ENCODE measurements at regions not wholly inside any gene's neighbourhood (a gene's known extent, or its start where the extent isn't known, plus 50 kb on each side); places are given as distances from the start of the nearest gene placed in this dataset.

DNA sequence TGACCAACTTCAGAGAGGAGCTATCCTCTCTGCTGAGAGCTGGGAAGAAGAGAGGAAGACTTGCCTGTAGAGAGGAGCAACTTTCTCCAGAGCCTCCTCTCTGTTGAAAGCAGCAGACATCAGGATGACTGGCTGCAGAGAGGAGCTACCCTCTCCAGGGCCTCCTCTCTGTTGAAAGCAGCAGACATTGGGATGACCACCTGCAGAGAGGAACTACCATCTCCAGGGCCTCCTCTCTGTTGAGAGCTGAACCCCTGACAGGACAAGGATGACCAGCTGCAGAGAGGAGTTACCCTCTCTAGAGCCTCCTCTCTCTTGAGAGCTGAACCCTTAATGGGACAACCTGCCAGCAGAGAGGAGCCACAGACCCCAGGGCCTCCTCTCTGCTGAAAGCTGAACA is 83.0 kb upstream of the GJB5 start:
- TF ChIP-seq, protein P1, sequence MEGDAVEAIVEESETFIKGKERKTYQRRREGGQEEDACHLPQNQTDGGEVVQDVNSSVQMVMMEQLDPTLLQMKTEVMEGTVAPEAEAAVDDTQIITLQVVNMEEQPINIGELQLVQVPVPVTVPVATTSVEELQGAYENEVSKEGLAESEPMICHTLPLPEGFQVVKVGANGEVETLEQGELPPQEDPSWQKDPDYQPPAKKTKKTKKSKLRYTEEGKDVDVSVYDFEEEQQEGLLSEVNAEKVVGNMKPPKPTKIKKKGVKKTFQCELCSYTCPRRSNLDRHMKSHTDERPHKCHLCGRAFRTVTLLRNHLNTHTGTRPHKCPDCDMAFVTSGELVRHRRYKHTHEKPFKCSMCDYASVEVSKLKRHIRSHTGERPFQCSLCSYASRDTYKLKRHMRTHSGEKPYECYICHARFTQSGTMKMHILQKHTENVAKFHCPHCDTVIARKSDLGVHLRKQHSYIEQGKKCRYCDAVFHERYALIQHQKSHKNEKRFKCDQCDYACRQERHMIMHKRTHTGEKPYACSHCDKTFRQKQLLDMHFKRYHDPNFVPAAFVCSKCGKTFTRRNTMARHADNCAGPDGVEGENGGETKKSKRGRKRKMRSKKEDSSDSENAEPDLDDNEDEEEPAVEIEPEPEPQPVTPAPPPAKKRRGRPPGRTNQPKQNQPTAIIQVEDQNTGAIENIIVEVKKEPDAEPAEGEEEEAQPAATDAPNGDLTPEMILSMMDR (IDR thresholded peaks at IDR 0.05 in 2 of 3, conservative IDR thresholded peaks at IDR 0.05 in 1 of 3; ENCODE audit: borderline replicate concordance in 1 of 3, insufficient read depth in 1 of 3, low read depth in 2 of 3, low read length in 2 of 3), result no peak
- TF ChIP-seq YY1 (IDR thresholded peaks at IDR 0.05; ENCODE audit: extremely low read depth, insufficient replicate concordance, low read depth, low read length), result no peak

Data from HCT116 (cell line).